ENCODE measurements at regions not wholly inside any gene's neighbourhood (a gene's known extent, or its start where the extent isn't known, plus 50 kb on each side); places are given as distances from the start of the nearest gene placed in this dataset.

DNA sequence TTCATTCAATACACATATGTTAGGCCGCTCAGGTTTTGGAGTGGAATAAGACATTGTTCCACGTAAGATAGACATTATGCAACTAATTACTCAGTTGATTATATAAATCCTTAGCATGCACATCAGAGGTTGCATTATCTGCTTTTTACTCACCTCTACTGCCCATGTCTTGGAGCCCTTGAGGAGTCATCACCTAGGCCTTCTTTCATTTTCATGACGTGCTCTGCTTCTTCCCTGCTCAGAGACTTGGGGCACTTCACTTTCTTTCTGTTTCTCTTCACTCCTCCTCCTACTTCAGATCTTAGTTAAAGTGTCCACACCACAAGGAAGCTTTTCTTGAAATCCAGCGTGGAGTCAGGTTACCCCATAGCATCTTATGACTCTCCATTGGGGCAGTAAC, 241.1 kb downstream of the TLR4 start:
- no peak for FAIRE-seq

DNA sequence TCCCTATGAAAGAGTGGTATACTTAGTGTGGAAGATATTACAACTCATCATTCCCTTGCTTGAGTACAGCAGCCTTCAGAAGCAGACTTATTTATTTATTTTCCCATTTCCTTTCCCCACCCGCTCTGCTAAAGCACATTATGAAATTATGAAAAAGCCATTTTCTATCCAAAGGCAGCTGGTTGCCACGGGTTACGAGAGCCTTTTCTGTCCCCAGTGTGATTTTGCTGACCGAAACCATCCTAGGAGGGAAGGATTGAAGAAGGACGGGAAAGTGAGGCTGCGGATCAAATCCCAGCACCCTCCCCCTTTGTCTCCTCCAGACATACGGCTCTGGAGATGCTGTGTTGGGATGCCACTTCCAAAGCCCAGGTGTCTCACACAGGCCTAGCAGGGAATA, 246.9 kb downstream of the TLR4 start:
- FAIRE-seq = no peak

DNA sequence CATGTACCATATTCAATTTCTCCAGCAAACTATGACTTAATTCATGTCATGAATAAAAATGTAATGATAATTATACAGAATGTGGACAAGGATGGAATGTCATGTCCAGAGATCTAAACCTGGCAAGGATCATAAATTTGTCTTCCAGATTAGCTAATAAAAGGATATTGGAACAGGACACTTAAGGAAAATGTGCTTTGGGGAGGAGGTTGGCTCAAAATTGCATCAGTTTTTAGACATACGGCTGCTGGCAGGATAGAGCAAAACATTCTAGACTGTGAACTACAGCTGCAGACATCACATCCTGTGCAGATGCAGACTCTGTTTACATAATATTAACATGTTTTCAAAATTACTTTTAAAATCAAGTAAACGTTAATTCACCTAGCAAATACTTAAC, 248.4 kb downstream of the TLR4 start:
- no peak for FAIRE-seq

GRCh38 chr9:117957267-117957666, 253.1 kb downstream of the TLR4 start:
- no peak for FAIRE-seq

DNA sequence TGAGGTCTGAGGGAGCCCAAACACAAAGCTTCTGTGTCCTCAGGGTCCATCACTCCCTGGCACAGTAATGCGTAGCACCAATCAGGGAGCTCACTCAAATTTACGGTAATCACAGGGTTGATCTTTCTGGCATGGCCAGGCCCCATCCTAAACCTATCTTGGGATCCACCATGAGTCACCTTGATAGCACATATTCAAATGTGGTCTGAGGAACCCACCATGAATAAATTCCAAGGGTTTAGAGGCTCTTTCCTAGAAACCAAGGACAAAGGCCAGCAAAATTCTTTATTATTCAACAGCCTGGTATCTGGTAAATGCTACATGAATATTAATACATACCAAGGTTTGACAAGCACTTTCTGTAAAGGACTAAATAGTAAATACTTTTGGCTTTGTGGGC, 254.5 kb downstream of the TLR4 start:
- FAIRE-seq = no peak

DNA sequence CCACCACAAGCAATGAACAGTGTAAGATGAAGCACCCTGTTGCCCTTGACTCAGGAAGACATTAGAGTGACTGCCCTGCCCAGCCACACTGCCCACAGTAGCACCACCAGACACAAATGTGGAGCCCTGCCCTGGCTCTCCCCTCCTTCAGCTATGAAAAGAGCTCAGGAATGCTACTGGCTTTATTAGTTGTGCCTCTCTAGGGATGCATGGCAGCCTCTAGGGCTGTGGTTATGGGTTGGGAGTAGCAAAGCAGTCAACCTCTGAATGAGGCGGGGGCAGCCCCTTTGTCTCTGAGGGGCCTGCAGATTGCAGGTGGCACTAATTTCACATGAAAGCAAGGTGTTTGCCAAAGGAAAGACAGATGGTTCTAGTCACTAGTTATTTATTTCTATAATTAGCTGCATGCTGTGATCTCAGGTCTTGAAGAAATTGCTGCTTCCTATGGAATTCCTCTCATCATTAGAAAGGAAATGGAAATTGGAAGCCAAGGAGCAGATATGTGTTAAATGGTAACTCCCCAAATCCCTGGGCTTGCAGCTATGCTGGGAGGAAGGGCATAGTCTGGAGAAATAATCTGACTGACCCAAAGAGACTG, 259.4 kb downstream of the TLR4 start:
- FAIRE-seq = no peak

DNA sequence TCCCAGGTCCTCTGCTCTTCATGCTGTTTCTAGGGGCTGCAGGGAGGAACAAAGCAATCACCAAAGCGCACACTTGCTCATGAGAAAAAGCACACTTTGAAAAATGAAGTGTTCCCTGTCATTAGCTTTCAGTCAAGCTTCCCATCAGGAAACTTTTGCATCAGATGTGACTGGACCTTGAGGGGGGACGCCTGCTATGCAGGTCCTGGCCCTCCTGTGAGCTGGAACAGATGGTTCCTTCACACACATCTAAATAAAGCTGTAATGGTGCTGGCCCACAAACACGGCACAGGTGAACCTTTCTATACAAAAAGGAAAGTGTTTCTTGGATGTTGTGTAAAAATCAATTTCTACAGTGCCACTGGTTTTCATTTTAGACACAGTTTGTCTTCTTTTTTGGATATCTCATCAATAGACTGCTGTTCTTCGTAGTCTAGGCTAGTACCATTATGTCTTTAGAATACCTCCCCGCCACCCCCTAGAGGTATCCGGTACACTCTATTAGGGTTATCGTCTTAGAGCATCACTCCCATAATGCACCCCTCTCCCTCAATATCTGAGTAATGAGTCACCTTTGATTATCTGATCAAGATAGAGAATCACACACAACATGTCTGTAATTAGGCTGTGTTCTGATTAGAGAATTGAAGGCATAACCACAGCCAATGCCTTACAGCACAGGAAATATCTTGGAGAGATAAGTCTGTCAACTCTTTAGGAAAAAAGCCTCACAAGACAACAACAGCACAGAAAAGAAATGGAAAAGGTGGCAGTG, 266.3 kb downstream of the TLR4 start:
- no peak for FAIRE-seq

GRCh38 chr9:117974108-117974507, 269.9 kb downstream of the TLR4 start:
- FAIRE-seq = no peak

GRCh38 chr9:117979914-117980313, 275.7 kb downstream of the TLR4 start:
- no peak for FAIRE-seq

GRCh38 chr9:117987945-117988344, 283.7 kb downstream of the TLR4 start:
- FAIRE-seq = no peak

GRCh38 chr9:117992006-117992405, 287.8 kb downstream of the TLR4 start:
- FAIRE-seq = no peak

- FAIRE-seq = no peak
Observed at GRCh38 chr9:118000581-118000980, 296.4 kb downstream of the TLR4 start.

DNA sequence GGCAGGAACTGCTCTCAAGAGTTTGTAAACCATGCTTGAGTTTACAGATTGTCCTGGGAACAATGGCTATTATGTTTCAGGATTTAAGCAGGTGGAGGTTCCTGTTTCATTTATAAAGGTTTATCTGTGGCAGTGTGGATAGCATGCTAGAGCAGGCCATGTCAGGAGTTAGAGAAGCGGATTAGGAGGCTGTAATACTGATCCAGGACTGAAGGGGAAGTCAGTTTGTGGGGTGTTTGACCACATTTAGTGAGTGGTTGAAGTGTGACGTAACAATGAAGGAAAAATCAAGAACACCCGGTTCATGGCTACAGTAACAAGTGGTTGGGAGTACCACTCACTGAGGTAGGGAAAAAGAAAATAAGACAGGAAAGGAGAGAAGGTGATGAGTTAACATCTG, 299.0 kb downstream of the TLR4 start:
- FAIRE-seq = no peak

GRCh38 chr9:118008246-118008645, 304.0 kb downstream of the TLR4 start:
- no peak for FAIRE-seq

GRCh38 chr9:118009614-118010013, 305.4 kb downstream of the TLR4 start:
- FAIRE-seq = no peak

DNA sequence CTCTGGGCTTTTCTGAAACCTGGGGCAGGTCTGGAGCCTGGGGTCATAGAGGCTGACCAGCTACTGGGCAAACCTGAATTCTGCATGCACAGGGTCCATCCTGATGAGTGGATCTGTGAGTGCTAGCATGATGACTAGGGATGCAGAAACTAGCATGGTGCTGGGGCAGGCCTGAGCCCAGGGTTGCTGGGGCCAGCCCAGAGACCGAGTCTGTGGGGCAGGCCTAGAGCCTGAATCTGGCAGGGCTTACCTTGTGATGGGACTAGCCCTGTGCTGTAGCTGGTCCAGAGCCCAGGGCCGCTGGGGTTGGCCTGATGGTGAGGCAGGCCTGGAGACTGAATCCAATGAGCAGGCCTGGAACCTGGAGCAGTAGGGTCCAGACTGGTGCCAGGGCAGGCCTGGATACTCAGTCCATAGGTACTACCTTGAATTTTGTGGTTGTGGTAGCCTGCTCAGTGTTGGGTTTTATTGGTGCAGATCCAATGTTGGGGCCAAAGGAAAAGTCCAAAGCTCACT, 313.5 kb downstream of the TLR4 start:
- FAIRE-seq = no peak

GRCh38 chr9:118023644-118024043, 319.4 kb downstream of the TLR4 start:
- no peak for FAIRE-seq

- FAIRE-seq = no peak
Observed at GRCh38 chr9:118028225-118028624, 324.0 kb downstream of the TLR4 start.

- FAIRE-seq = no peak
Observed at GRCh38 chr9:118029425-118029824, 325.2 kb downstream of the TLR4 start.

GRCh38 chr9:118034701-118035100, 330.5 kb downstream of the TLR4 start:
- FAIRE-seq = no peak

- no peak for FAIRE-seq
Observed at GRCh38 chr9:118038713-118039112, 334.5 kb downstream of the TLR4 start.

DNA sequence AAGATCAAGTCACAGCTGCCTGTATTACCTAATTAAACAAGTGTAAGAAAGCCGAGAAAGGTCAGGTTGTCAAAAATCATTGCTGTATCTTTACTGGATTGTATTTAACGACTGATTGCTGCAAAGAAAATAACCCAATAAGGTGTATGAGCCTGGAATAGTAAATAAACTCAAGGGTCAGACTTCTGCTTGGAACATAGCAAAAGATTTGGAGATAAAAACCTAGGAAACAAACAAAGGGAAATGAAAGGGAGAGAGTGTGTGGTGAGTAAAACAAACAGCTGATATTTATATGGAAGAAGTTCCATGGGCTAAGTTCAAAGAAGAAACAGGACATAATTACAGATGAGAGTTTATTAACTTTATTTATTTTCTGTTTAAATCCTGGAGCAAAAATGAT, 354.0 kb downstream of the TLR4 start:
- FAIRE-seq = no peak

- FAIRE-seq = no peak
Observed at GRCh38 chr9:118059484-118060278, 355.5 kb downstream of the TLR4 start.

DNA sequence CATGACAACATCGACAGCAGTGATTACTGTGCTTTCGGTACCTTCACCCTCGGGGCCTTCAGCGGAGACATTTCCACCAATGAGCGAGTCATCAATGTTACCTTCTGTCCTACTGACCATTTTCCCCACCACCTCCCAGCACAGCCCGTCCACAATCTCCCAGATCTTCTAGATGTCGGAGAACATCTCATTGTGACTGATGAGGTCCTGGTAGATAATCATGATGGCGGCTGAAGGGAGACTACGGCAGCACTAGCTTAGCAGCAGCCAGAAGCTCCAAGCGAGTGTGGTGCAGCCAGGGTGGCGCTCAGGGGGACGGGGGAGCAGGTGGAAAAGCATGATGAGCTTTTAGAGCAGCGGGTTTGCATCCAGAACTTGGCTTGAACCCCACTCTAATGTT, 379.0 kb downstream of the TLR4 start:
- FAIRE-seq = no peak
